Activated gamma-delta T cell treated with anti-CD3 and anti-CD28 coated beads, Interleukin-2, amount 50 U/mL, for 16 hours (primary cell): ENCODE measurements at regions not wholly inside any gene's neighbourhood (a gene's known extent, or its start where the extent isn't known, plus 50 kb on each side); places are given as distances from the start of the nearest gene placed in this dataset.

Experiments used
- DNase-seq: peaks from one replicate; pipeline ENCODE4 v3.0.0-alpha.2; 2020; ENCODE audit warnings: low read depth

GRCh38 chr1:11414926-11415538 lies 63.9 kb upstream of the DISP3 start:
- no peak for DNase-seq

GRCh38 chr1:11417162-11417561 lies 61.8 kb upstream of the DISP3 start:
- no peak for DNase-seq

GRCh38 chr1:11418056-11418455 lies 60.9 kb upstream of the DISP3 start:
- DNase-seq = no peak

GRCh38 chr1:11421443-11421842 lies 57.5 kb upstream of the DISP3 start:
- no peak for DNase-seq

DNA sequence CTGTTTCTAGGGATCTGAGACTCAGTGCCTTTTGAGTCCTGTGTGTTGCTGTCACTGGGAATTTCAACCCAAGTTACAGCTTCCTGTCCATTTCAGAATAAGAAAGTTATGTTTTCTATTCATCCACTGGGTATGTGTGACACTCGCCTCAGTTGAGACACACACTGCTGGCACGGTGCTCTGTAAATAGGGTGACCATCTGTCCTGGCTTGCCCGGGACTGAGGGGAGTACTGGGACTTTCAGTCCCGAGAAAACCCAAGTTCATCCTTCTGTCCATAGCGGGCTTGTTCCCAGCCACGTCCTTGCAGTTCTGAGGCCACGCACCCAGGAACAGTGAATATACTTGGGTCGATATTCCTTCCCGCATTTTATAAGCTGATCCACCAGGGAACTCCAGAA lies 56.3 kb upstream of the DISP3 start:
- no peak for DNase-seq

DNA sequence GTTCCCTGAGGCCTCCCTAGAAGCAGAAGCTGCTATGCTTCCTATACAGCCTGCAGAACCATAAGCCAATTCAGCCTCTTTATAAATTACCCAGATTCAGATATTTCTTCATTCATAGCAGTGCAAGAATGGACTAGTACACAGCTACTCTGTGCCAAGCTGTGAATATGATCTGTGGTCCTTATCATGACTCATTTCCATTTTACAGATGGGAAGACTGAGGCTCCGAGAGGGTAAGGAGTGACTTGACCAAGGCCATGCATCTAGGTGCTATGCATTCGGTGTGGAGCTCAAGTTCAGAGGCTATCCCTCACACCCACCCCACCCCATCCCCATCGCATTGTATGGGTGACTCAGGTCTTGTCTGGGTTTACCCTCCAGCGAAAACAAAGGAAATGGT lies 52.3 kb upstream of the DISP3 start:
- no peak for DNase-seq

DNA sequence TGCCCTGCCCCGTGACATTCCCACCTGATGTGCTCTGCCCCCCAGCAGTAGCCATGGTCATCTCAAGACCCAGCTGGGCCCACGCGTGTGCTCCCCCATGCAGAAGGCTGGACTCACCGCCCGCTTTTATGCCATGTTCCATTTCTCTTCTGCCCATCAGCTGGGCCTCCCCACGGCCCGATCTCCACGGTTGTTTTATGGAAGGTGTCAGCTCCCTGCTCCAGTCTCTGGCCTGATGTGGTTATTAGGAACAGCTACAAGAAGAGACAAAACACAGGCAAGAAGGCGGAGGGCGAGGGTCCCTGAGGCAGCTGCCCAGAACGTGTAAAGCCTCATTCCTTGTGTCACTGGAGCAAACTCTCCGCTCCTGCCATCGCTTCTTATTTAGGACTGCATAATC lies 50.2 kb upstream of the DISP3 start:
- no peak for DNase-seq
